HS-5 (cell line): ENCODE measurements at regions not wholly inside any gene's neighbourhood (a gene's known extent, or its start where the extent isn't known, plus 50 kb on each side); places are given as distances from the start of the nearest gene placed in this dataset.

Experiments used
- DNase-seq: peaks from one replicate; pipeline ENCODE4 v3.0.0-alpha.2; 2012; ENCODE audit warnings: low read depth

GRCh38 chr5:89129941-89130340 lies 247.0 kb upstream of the MEF2C start:
- DNase-seq, result no peak

DNA sequence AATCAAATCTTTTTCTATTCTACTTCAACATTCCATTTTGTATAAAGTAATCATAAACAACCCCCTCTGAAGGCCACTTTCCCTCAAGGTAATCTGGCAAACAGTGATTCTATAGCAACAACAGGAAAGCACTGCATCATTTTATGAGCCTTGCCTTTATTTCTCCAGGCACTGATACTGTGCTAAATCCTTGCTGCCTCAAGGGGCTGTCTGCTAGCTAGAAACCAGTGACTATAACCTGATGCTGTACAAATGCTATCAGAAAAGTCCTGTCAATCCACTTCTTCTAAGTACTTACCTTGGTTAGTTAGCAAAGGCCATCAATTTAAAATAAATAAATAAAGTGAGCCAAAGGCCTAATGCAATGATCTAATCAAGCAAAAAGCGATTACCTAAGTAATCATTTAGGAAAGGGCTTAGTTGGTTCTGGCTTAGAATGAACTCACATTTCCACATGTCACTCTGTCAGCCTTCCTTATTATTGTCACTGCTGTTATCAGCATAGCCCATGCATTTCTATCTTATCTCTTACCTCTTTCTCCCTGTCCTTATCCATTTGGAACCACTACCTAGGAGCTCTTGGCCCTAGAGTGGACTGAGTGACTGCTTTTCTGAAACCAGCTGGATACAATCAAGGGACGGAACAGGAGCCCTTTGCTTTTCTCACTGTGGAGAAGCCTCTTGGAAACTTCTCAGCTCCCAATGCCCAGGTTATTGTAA lies 246.1 kb upstream of the MEF2C start:
- DNase-seq, result no peak

- DNase-seq, result no peak
Measured at GRCh38 chr5:89128092-89128491, 245.1 kb upstream of the MEF2C start.

DNA sequence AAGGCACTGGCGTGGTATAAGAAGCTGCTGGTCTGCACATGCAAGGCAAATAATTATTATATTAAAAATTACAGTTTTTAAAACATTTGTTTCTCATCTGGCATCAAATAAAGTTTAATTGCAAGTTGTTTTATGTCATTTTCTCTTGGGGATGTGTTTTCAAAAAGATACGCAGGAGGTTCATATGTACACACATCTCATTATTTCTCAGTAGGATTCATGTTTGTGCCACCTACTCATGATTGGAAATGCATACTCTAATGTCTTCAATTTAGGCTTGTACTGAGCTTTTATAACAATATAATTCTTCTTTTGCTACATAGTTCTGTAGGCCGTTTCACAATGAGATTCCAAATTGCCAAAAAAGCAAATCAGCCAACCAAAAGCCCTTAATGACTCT lies 244.2 kb upstream of the MEF2C start:
- no peak for DNase-seq

DNA sequence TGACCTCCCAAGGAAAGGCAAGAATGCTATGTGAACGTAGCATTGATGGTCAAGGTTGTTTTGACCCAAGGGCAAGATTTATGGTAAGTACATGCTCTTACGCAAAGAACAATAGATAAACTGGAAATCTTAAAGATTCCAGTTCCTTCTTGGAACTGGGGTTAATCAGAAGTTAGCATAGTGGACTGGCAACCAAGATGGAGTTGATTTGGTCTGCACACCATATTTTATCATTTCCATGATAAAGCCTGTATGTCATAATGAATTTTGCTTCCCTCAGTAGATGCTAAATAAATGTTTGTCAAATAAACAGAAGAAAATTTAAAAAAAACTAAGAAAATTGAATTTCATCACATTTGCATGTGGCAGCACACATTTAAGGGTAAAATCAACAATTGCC lies 242.4 kb upstream of the MEF2C start:
- no peak for DNase-seq

DNA sequence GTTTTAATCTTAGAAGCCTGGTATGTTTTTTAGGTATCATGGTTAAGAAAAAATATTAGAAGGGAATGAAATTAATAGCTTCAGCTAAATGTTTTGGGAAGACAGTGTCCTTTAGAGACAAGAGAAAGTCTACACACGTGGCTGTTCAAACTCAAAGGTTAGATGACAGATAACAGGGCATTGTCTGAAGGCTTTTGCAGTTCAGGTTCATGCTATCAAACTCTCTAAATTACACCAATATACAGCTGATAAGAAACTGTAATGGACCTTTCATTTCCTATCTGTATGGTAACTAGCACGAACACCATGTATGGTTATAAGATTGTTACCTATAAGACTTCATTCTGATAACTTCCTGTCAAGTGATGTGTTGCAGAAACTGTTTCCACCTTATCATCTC lies 240.6 kb upstream of the MEF2C start:
- no peak for DNase-seq

DNA sequence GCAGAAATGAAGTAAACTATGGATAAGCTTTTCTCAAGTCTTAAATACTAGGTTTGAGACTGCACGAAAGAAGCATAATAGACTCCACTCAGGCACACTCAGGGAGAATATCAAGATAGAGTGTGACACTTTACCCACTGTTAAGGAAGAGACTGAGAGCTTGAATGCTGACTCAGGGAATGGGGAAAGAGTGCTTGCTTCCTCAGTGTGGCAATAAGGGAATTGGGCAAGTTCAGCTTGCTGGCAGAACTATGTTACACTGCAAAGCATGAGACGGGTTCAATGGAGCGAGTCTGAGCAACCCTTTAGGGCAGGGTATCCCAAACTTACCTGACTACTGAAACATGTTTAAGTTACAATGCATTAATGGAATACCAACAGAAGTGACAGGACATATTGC lies 237.7 kb upstream of the MEF2C start:
- DNase-seq, result no peak

- DNase-seq, result no peak
Measured at GRCh38 chr5:89117124-89117644, 234.2 kb upstream of the MEF2C start.

DNA sequence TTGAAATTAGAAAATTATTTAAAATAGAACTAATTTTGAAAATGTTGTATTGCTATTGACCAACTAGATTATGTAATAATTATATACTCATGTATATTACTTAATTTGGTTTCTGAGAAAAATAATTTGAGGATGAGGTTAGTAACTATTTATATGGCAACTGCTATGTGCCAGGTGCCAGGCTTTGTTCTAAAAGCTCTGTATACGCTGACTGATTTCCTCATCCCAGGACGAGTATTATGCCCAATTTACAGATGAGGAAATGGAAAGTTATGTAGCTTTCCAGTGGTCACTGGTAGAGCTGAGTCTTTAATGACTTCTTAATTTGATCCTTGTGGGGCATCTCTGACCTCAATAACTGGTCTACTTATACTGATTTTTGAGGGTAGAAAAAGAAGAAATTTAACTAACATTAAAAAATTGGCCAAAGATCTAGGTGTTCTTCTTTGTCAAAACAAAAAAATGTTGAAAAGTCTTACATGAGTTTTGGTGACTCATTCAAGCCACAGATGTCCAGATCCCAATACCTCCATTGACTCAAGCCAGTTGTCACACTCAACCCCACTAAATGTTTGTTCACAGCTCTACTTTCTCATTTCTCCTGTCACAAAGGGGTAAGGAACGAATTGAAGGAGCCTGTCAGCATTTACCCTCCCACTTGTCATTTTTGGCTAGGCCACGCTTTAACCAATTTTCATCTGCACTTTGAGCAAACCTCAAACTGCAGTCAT lies 228.1 kb upstream of the MEF2C start:
- no peak for DNase-seq

DNA sequence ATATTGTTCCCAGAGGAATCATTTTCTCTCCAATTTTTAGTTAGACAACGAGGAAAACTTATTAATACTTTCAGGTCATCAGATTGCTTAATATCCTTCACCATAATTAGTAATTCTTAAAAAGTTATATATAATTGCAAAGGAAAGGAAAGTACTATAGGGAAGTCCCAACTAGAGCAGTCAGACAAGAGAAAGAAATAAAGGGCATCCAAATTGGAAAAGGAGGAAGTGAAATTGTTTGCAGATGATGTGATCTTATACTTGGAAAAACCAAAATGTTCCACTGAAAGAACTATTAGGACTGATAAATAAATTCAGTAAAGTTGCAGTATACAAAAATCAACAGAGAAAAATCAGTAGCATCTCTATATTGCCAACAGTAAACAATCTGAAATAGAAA lies 223.5 kb upstream of the MEF2C start:
- DNase-seq, result no peak

DNA sequence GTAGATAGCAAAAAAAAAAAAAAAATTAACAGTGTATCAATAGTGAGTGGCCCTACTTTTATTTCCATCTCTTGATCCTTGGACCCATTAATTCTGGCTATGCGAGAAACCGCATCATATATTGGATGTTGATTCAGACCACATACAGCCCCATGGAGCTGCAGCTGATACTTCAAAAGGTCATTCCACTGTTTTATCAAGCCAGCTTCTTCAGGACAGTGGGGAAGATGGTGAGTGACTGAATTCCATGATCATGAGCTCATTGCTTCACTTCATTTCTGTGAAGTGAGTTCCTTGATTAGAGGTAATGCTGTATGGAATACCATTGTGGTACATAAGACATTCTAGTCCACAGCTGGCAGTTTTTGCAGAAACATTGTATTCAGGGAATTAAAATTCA lies 222.9 kb upstream of the MEF2C start:
- no peak for DNase-seq

DNA sequence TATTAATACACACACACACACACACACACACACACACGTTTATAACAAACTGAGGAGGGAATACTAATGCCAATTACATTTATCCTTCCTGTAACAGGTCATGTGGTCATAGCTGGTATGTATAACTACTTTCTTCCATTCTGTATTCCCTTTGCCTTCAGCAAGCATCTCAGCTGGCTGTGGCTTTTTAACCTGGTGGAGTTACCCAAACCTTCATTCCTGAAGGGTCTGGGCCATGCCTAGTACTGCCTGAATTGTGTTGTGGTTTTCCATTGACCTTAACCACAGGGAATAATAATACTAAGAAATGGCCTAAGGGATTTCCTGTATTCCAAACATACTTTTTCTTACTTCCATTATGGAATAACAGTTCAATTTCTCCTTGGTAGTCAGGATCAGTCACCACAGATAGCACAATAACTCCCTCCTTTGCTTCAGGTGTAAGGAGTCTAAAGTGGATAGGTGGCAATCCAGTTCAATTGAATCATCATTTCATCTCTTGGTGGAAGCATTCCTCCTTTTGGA lies 222.2 kb upstream of the MEF2C start:
- no peak for DNase-seq

- no peak for DNase-seq
Measured at GRCh38 chr5:89098199-89098756, 215.3 kb upstream of the MEF2C start.

GRCh38 chr5:89097103-89097502 lies 214.1 kb upstream of the MEF2C start:
- DNase-seq, result no peak

DNA sequence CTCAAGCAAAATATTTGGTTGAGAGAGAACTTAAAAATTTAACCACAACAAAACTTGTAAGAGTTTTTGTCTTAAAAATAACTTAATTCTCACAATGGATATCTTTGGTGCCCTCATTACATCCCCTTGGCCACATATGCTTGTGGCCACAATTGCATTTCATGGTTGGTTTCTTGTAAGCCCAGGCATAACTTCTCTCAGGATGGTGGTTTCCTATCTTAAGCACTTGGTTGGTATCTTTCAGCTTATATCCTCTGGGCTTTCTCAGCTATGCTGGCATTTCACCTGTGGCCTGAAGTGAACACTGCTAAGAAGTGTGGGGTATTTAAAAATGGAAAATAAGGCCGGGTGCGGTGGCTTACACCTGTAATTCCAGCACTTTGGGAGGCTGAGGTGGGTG lies 212.4 kb upstream of the MEF2C start:
- DNase-seq, result no peak

- DNase-seq, result no peak
Measured at GRCh38 chr5:89090037-89090436, 207.1 kb upstream of the MEF2C start.

- no peak for DNase-seq
Measured at GRCh38 chr5:89087551-89088318, 204.8 kb upstream of the MEF2C start.

- DNase-seq, result no peak
Measured at GRCh38 chr5:89087128-89087527, 204.1 kb upstream of the MEF2C start.

DNA sequence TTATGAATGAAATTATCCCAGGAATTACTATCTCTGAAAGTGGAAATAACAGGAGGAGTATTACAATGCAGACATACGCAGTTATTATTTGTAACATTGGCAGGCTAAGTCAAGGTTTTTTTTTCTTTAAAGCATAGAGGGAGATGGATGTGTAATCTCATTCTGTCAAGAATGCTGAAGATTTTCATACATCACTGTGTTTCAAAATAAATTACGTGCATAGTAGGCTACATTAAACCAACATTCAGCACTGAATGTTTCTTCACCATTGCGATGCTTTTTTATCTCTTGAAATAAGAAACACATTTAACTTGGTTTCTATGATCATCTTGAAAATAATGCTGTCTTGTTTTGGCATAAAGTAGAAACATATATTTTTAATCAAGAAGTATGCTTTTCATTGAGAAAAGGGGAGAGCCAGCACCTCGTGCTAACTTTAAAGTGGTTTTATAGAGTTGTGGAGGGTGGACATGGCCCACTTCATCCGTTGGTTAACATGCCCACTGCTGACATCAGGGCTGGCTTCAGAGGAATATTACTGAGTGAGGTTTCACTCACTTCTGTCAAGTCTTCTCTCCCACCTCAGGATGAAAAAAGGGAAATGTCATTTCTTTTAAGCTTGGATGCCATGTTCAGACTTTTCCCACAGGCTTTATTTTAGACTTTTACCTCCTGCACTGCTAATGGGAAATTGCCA lies 203.6 kb upstream of the MEF2C start:
- no peak for DNase-seq

DNA sequence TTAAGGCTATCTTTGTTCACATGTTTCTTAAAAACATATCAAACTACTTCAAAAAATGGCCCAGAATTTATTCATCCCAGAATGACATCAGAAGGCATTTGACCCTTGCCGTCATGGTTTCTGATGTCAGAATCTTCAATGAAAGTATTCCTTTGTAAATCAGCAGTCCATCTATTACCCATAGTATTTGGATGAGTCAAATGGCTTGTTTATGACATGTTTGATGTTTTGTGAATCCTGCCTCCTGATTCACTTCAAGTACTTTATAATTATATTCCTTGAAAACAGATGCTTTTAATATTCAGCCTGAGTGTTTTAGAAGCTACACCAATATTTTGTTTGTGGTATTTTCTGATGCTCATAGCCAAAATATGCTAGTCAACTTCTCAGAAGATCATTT lies 200.8 kb upstream of the MEF2C start:
- DNase-seq, result peak; percentile 61

- no peak for DNase-seq
Measured at GRCh38 chr5:89081360-89081759, 198.4 kb upstream of the MEF2C start.
